Ecto neural progenitor cell (in vitro differentiated cells): ENCODE measurements at regions not wholly inside any gene's neighbourhood (a gene's known extent, or its start where the extent isn't known, plus 50 kb on each side); places are given as distances from the start of the nearest gene placed in this dataset.

Experiments
- DNase-seq: peaks from one replicate; pipeline ENCODE4 v3.0.0-alpha.2; 2018; ENCODE audit warnings: low spot score

GRCh38 chr2:64221935-64222334 is 77.7 kb upstream of the PELI1 start:
- no peak for DNase-seq

GRCh38 chr2:64222351-64222750 is 78.1 kb upstream of the PELI1 start:
- DNase-seq: no peak

GRCh38 chr2:64223055-64223454 is 78.8 kb upstream of the PELI1 start:
- DNase-seq: no peak

GRCh38 chr2:64225491-64225890 is 81.3 kb upstream of the PELI1 start:
- no peak for DNase-seq

GRCh38 chr2:64226611-64227010 is 82.4 kb upstream of the PELI1 start:
- no peak for DNase-seq

GRCh38 chr2:64227603-64228125 is 83.4 kb upstream of the PELI1 start:
- DNase-seq: no peak

GRCh38 chr2:64228126-64228678 is 84.0 kb upstream of the PELI1 start:
- peak; percentile 94 for DNase-seq

GRCh38 chr2:64228918-64229317 is 84.7 kb upstream of the PELI1 start:
- DNase-seq: no peak

GRCh38 chr2:64230540-64230939 is 86.3 kb upstream of the PELI1 start:
- no peak for DNase-seq

- DNase-seq: no peak
These were observed 88.0 kb upstream of the PELI1 start for GRCh38 chr2:64232266-64232665.

GRCh38 chr2:64233376-64233922 is 89.2 kb upstream of the PELI1 start:
- DNase-seq: no peak

GRCh38 chr2:64234150-64234549 is 89.9 kb upstream of the PELI1 start:
- DNase-seq: no peak

GRCh38 chr2:64234785-64235184 is 90.6 kb upstream of the PELI1 start:
- DNase-seq: no peak

GRCh38 chr2:64237266-64237665 is 93.0 kb upstream of the PELI1 start:
- no peak for DNase-seq

GRCh38 chr2:64238799-64239198 is 94.6 kb upstream of the PELI1 start:
- DNase-seq: no peak

- no peak for DNase-seq
These were observed 99.1 kb upstream of the PELI1 start for GRCh38 chr2:64243081-64244036.

- DNase-seq: no peak
These were observed 99.8 kb upstream of the PELI1 start for GRCh38 chr2:64244037-64244416.

- no peak for DNase-seq
These were observed 101.4 kb upstream of the PELI1 start for GRCh38 chr2:64245631-64246030.

- no peak for DNase-seq
These were observed 102.7 kb upstream of the PELI1 start for GRCh38 chr2:64246962-64247361.

GRCh38 chr2:64249426-64249825 is 105.2 kb upstream of the PELI1 start:
- no peak for DNase-seq

GRCh38 chr2:64250063-64250462 is 105.8 kb upstream of the PELI1 start:
- no peak for DNase-seq

GRCh38 chr2:64250751-64251423 is 106.7 kb upstream of the PELI1 start:
- DNase-seq: no peak
